DMS 273 (cell line): ENCODE measurements at regions not wholly inside any gene's neighbourhood (a gene's known extent, or its start where the extent isn't known, plus 50 kb on each side); places are given as distances from the start of the nearest gene placed in this dataset.
"Not testable (repeated sequence)": the region's sequence is repeated elsewhere in the genome, so short reads cannot be mapped to it uniquely, and the experiment has no call there.

ENCODE experiments used
- DNase-seq: peaks from one replicate; lab custom pipeline; 2025; ENCODE audit not compliant: unreplicated experiment; lab: John Stamatoyannopoulos, UW

- DNase-seq: no peak
Measured at GRCh38 chr4:106601519-106601918, 232.9 kb upstream of the GIMD1 start.

GRCh38 chr4:106595906-106596305 lies 227.3 kb upstream of the GIMD1 start:
- no peak for DNase-seq

- DNase-seq: no peak
Measured at GRCh38 chr4:106594291-106594952, 225.8 kb upstream of the GIMD1 start.

GRCh38 chr4:106588891-106589290 lies 220.3 kb upstream of the GIMD1 start:
- DNase-seq: no peak

GRCh38 chr4:106587558-106587957 lies 219.0 kb upstream of the GIMD1 start:
- DNase-seq: no peak

DNA sequence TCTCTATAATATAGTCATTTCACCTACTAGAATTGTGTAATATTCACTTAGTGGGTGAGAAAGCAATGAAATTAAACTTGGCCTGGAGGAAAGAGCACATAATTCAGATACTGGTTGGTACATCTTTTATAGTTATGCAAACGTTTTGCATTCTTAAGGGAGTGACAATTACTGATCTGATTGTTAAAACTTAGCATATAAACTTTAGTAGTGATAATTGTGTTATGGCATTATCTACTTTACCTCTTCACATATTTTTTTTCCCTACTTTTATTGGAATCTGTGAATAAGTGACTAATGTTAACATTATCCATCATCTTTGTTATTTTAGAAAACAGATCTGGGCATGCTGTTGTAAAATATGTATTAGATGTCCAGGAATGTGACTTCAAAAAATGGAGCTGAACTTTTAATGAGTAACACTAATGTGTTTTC lies 217.4 kb upstream of the GIMD1 start:
- DNase-seq: no peak

DNA sequence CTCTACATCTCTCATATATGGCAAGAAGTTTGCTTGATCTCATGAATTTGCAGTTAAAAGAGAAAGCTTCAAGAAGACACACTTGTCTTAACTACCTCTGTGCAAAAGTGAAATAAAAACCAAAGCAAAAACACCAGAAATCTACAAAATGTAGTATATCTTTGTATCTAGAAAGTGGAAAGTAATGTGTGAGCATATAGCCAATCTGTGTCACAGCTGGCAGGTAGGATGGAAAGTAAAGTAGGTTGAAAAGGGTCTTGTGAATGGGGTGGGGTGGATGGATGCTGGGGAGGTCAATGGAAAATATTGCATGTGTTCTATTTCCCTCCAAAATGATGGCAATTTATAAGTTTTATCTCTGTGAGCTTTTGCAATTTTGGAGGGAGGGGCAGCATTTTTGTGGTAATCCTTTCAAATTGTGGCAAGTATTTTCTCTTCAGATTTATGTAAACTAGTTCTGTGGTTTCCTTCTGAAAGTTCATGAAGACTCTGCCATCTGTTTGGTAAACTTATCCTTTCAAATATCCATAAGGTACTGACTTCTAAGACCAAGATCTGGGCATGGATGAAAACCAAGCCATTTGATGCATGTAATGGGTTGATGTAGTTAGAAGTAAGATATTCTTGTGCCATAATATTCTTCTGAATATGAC lies 215.9 kb upstream of the GIMD1 start:
- no peak for DNase-seq

DNA sequence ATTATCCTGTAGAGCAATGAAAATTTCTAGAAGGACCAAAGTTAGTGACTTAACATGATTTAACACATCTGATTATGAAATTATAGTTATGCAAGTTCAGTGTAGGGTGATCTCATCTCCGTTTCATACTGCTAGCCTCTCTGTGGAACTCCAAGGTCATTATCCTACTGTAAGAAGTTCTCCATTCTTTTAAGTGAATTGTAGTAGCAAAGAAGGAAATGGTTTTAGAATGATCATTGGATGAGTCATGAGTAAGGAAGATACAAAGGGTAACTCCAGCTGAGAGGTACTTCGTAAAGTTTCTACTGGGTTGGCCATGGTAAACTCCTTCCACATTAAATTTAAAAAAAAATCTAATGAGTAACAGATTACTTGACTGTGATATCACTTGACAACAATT lies 215.0 kb upstream of the GIMD1 start:
- DNase-seq: no peak

DNA sequence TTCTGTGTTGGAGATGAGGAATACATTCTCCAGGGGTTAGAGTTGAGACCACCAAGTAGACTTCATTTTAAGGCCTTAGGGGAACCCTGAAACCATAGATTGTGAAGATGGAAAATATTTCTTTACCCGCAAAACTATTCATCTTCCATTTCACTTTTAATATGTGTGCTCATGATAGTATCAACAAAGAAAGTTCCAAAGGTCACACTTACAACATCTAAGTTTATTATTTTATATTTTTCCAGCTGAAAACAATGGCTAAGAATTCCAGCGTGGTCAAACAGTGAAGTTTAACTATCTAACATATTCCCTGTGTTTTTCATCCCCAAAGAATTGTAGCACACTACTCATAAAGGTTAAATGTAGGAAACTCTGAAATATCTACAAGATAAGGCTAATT lies 214.5 kb upstream of the GIMD1 start:
- no peak for DNase-seq

DNA sequence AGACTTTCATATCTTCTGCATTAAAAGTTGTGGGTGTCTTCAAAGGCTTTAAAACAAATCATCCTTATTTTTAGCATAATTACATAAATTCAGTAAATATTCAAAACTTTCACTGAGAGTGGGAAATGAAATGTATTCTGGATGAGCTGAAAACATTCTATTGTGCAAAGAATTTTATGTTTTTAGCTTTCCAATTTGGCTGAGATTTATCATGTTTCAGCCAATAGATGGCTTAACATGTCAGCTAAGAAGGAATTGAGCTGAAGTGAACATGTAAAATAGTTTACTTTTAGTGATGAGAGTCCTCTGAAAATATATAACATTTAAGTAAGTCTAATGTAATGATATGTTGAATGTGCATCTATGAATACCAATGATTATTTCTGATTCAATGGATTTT lies 213.5 kb upstream of the GIMD1 start:
- no peak for DNase-seq

GRCh38 chr4:106579236-106579635 lies 210.7 kb upstream of the GIMD1 start:
- no peak for DNase-seq

GRCh38 chr4:106569146-106570031 lies 200.8 kb upstream of the GIMD1 start:
- no peak for DNase-seq

DNA sequence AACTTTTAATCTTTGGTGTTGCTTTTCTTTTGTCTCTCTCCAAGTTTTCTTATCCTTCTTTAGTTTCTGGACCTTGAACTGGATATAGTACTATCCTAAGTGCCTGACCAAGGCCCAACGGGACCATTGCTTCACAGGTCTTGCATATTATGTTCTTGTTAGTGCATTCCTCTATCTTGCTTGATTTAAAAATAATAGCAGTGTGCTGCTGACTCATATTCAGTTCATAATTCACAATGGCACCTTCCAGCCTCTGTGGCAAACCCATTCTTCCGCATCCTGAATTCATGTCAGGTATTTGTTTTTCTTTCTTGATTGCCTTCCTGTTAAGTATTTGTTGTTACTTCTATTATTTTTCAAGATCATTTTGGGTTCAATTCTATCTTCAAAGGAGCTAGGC lies 197.1 kb upstream of the GIMD1 start:
- no peak for DNase-seq

GRCh38 chr4:106563637-106564036 lies 195.1 kb upstream of the GIMD1 start:
- not testable (repeated sequence) for DNase-seq

DNA sequence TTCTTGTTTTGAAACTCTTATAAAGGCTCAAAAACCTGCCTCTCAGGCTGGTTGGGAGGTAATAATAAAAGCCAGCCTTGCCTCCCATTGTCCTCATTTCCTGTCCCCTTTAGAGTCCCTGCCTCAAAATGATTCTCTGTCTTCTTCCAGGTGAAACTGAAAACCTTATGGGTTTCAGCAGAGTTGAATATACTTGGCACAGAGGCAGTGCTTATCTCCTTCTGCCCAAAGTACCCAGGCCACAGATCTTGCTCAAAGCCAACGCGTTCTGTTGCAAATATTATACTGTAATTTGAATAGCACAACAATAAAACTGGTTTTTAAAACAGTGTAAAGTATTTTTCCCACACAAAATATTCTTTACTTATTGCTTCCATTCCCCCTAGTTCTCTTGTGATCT lies 183.1 kb upstream of the GIMD1 start:
- no peak for DNase-seq

- no peak for DNase-seq
Measured at GRCh38 chr4:106548446-106549044, 180.0 kb upstream of the GIMD1 start.

- DNase-seq: no peak
Measured at GRCh38 chr4:106546370-106546769, 177.8 kb upstream of the GIMD1 start.

GRCh38 chr4:106542609-106543008 lies 174.0 kb upstream of the GIMD1 start:
- not testable (repeated sequence) for DNase-seq

DNA sequence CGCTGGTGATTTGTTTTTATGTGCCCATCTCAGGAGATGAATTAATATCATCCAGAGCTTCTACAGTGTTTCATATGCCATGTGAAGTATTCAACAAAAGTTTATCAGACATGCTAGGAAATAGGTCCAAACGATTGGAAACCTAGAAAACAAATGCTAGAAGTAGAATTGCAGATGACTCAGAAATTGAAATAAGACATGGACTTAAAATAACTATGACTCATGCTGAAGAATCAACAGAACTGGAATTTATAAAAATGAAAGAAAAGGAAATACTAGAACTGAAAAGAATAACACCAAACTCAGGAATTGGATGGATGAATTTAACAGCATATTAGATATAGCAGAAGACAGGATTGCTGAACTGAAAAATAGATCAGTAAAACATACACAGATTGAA lies 172.7 kb upstream of the GIMD1 start:
- no peak for DNase-seq

GRCh38 chr4:106530821-106531220 lies 162.2 kb upstream of the GIMD1 start:
- DNase-seq: no peak

DNA sequence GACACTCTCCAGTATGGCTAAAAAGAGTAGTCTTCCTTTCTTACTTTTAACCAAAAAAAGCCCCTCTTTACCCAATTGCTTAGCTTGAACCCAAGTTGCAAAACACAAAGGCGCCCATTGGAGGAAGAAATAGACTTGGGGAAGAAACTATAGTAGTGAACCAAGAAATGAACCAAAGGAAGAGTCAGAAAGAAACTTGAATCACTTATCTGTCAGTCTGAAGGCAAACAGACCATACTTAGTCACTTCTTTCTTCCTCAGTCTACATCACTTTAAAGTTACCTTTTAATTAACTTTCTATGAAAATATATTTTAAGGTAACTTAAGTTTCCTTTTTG lies 161.4 kb upstream of the GIMD1 start:
- DNase-seq: no peak
